Limb (tissue), 2 donors: ENCODE measurements at regions not wholly inside any gene's neighbourhood (a gene's known extent, or its start where the extent isn't known, plus 50 kb on each side); places are given as distances from the start of the nearest gene placed in this dataset.
"Not testable (repeated sequence)": the region's sequence is repeated elsewhere in the genome, so short reads cannot be mapped to it uniquely, and the experiment has no call there.

Experiments used
- DNase-seq, 2 donors: peaks; one replicate each; pipeline ENCODE4 v3.0.0-alpha.2; 2016; ENCODE audit errors: extremely low spot score in 2 of 2

- DNase-seq: no peak
Observed at GRCh38 chr19:20482721-20483120, 82.9 kb downstream of the ZNF737 start.

DNA sequence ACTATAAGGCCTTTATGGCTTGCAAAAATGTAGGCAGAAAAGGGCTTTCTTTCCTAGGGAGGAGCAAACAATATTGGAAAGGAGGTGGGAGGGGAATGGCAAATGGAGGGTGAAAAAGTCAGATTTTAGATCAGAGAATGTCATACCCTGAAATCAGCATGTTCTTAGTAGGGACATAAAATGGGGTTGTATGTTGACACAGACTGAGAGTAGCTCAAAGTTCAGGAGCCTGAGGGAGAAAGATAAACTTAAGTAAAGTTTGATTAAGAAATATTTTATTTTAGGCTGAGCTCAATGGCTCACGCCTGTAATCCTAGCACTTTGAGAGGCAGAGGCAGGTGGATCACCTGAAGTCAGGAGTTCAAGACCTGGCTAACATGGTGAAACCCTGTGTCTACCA is 83.8 kb downstream of the ZNF737 start:
- no peak for DNase-seq

DNA sequence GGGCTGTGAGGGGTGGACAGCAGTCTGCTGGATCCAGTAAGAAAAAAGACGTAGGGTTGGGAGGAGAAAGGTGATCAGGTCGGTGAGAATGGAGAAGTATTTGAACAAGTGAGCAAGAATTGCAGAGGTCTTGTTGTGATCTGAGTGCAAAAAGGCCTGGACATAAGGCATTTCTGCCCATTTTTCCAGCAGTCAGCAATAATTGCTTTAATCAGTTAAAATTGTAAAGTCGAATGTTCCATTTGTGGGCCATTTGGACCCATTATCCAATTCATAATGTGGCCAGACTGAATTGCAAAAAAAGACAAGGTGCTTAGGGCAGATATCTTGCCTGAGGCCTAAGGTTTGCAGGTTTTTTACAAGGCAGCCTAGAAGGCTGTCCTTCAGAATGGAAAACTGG is 86.1 kb downstream of the ZNF737 start:
- no peak for DNase-seq

GRCh38 chr19:20478936-20479335 is 86.6 kb downstream of the ZNF737 start:
- no peak for DNase-seq

DNA sequence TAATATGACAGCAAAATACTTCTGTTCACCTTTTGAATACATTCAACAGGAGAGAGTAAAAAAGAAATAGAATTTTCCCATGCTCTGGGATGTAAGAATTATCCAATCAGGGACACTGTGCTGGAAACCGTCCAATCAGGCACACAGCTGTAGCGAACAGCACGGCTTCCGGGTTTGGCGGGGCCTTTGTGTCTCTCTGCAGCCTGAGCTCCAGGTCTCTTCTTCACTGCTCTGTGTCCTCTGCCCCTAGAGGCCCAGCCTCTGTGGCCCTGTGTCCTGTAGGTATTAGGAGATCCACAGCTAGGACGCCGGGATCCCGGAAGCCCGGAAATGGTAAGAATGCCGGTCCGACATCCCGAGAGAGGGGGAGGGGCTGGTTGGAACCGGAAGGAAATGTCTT is 92.7 kb downstream of the ZNF737 start:
- DNase-seq: no peak

GRCh38 chr19:20471431-20471830 is 94.2 kb downstream of the ZNF737 start:
- no peak for DNase-seq

DNA sequence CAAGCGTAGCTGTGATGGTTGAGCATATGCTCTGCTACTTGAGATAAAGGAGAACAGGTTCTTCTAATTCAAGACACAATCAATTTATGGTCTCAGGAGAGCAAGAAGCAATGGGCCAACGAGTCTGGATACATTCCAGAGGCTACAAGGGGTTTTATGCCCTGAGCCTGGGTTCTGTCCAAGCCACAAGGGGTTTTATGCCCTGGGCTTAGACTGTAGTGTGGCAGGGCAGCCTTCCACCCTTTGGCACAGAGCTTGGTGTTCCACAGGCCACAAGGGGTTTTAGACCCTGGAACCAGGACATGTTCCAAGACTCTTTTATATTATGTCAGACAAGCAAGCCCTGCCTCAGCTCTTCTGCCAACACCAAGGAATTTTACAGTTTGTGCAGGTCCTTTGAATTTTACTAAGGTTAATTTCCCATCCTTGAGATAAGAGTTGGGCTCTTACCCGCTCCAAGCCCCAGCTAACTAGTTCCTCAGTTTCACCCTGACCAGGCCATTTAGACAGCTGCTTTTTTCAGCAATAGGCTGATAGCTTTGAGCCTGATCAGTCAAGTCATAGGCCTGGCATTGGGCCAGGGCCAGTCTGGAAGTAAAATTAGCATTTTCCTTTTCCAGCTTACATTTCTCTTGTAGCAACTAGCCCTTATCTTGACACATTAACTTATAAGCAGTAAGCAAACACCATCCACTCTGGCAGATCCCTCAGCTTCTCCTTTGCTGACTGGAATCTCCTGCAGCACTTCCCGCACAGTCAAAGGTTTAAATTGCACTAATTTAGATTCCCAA is 95.0 kb downstream of the ZNF737 start:
- DNase-seq: no peak

GRCh38 chr19:20466638-20466990 is 99.0 kb downstream of the ZNF737 start:
- not testable (repeated sequence) for DNase-seq

DNA sequence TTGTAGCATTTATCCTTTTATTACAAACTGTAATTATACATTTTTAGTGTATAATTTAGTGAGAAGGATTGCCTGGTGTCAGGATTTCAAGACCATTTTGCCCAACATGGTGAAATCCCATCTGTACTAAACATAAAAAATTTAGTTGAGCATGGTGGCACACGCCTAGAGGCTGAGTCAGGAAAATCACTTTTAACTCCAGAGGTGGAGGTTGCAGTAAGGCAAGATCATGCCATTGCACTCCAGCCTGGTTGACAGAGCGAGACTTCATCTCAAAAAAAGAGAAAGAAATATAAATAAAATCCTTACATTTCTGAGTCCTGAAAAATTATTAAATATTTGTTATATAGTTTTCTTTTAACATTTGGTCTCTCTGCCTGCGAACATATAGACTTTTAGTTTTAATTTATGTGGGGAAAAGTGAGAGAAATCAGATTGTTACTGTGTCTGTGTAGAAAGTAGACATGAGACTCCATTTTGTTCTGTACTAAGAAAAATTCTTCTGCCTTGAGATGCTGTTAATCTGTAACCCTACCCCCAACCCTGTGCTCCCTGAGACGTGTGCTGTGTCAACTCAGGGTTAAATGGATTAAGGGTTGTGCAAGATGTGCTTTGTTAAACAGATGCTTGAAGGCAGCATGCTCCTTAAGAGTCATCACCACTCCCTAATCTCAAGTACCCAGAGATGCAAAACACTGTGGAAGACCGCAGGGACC is 99.5 kb downstream of the ZNF737 start:
- DNase-seq: not testable (repeated sequence)

- no peak for DNase-seq
Observed at GRCh38 chr19:20453425-20453935, 112.1 kb downstream of the ZNF737 start.

- no peak for DNase-seq
Observed at GRCh38 chr19:20444202-20444885, 121.2 kb downstream of the ZNF737 start.

- not testable (repeated sequence) for DNase-seq
Observed at GRCh38 chr19:20432266-20432842, 133.2 kb downstream of the ZNF737 start.

DNA sequence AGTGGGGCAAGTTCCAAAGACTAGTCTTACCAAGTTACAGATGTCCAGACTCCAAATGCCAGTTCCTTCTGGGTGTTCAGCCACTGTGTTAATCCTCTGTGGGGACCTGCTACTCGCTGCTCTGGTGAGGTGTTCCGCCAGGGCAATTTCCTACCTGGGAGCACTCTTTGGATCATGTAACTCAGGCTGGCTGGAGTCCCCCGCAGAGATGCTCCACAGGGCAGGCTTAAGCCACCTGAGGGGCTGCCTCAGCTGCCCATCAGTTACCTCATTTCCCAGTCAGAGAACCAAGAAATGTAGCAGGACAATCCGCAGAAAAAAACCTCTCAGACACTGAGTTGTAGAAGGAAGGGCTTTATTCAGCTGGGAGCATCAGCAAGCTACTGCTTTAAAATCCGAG is 133.8 kb downstream of the ZNF737 start:
- DNase-seq: no peak

DNA sequence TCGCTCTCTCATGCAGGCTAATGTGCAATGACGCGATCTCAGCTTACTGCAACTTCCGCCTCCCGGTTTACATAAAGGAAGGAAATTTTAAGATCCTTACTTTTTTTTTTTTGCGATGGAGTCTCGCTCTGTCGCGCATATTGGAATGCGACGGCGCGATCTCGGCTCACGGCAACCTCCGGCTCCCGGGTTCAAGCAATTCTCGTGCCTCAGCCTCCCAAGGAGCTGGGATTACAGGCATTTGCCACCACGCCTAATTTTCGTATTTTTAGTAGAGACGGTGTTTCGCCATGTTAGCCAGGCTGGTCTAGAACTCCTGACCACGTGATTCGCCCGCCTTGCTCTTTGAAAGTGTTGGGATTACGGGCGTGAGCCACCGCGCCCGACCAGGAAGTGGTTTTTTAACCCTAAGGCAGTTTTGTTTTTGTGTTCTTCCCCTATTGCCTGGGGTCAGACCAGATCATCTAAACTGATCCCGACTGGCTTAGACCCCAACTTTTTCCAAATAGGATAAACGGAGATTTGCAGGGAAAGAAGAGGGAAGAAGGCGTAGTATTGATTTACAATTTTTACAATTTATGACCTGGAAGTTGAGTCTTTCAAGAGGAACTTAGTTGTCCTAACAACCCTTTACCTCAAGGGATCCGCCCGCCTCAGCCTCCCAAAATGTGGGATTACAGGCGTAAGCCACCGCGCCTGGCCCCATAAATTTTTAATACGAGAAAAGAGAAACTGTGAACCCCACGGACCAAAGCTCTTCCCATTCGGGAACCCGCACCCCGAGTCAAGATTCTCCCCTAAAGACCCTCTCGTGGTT is 142.0 kb downstream of the ZNF737 start:
- DNase-seq: peak; percentile 62 to 65

DNA sequence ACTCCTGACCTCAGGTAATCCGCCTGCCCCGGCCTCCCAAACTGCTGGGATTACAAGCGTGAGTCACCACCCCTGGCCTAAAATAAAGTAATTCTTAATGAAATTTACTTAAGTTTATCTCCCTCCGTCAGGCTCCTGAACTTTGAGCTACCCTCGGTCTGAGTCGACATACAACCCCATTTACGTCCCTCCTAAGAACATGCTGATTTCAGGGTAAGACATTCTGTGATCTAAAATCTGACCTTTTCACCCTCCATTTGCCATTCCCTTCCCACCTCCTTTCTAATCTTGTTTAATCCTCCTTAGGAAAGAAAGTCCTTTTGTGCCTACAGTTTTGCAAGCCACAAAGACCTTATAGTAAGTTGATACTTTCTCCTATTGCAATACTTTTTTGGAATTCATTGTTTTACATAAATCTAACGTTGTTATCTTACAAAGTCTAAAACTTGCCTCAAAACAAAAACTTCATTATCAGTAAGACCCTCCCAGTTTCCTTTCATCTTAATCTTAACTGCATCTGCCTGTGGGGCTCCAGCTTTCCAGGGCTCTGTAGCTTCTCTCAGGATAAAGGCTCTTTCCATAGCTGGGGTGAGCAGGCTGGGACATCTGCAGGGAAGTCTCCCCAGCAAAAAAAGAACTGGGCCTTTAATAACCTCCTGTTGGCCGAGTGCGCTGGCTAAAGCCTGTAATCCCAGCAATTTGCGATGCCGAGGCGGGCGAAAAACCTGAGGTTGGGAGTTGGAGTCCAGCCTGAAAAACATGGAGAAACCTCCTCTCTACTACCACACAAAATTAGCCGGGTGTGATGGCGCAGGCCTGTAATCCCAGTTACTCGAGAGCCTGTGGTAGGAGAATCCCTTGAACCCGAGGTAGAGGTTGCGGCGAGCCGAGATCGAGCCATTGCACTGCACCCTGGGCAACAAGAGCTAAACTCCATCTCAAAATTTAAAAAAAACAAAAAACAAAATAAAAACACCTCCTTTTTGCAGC is 143.1 kb downstream of the ZNF737 start:
- no peak for DNase-seq

DNA sequence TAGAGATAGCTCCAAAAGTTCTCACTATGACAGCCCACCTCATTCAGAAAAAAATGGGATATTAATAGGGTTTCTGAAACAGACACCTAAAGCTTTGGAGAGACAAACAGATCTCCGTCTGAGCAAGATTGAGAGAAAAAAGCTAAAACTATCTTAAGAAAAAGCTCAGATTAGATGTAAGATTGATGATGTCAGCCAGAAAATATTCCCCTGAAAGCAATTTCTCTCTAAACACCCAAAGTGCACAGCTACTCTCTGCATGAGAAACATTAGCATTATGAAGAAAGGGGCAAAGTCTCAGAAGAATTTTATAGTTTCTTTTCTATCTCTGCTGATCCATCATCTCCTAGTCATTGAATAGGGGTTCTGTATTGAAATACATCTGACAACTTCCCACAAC is 148.9 kb downstream of the ZNF737 start:
- DNase-seq: no peak

- DNase-seq: no peak
Observed at GRCh38 chr19:20414120-20414519, 151.5 kb downstream of the ZNF737 start.

GRCh38 chr19:20413705-20414104 is 151.9 kb downstream of the ZNF737 start:
- no peak for DNase-seq

DNA sequence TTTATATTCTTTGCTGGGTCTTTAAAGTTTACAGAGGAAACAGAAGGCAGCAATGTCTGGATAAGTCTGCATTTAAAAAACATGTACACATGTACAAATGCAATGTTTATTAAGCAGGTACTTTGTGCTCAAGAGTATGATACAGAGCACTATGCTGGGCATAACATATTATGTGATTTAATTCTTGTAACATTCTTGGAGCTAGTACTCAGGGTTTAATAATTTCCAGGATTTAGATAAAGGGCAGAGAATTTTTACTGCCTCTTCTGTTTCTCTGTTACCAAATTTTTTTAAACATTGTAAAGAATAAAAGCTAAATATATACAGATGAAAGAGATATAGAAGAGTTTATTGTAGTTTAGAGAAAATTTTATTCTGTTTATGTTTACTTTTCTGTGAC is 152.7 kb downstream of the ZNF737 start:
- DNase-seq: no peak

DNA sequence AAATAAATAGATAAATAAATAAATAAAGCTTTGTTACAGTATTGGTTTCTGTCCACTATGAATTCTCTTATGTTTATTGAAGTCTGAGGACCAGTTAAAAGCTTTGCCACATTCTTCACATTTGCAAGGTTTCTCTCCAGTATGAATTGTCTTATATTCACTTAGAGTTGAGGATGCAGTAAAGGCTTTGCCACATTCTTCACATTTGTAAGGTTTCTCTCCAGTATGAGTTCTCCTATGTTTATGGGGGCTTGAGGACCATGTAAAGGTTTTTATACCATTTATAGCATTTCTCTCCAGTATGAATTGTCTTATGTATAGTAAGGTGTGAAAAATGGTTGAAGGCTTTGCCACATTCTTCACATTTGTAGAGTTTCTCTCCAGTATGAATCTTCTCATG is 168.3 kb downstream of the ZNF737 start:
- no peak for DNase-seq
